HepG2 (cell line): ENCODE measurements at regions not wholly inside any gene's neighbourhood (a gene's known extent, or its start where the extent isn't known, plus 50 kb on each side); places are given as distances from the start of the nearest gene placed in this dataset.

ENCODE experiments used
- ATAC-seq: fragments of 200-7000 bp; cut with Tn5 transposase; 3 replicates; pipeline ENCODE4 v1.9.1; 2020; ENCODE audit warnings: mild to moderate bottlenecking, moderate library complexity
- BruUV-seq: library from RNA; stranded (reverse); fragments of 400-500 nt; replicated peaks from 2 replicates; lab custom pipeline; 2021; lab: Mats Ljungman, UMichigan
- CTCF ChIA-PET: fragments of 300-600 bp; formaldehyde crosslinking; extraction: SDS; loops from one replicate; lab custom pipeline; 2021; ENCODE audit warnings: low total read pairs, inconsistent platforms, low intra/inter-chr PET ratio; lab: Yijun Ruan, JAX
- POLR2A ChIA-PET: fragments of 350-600 bp; sonication (Branson Sonifier 250); formaldehyde crosslinking; loops from one replicate; lab custom pipeline; 2020; ENCODE audit warnings: antibody characterized with exemption, inconsistent platforms; lab: Yijun Ruan, JAX
- DNase-seq: peaks from one replicate; pipeline ENCODE4 v3.0.0-alpha.2; 2015; ENCODE audit warnings: low spot score
- FAIRE-seq: peaks from 3 replicates; lab custom pipeline; 2011; peaks lifted over from hg19 to GRCh38; lab: Jason Lieb, UNC
- H2AFZ ChIP-seq: one replicate; pipeline ENCODE4 v1.6.1; 2011; ENCODE audit warnings: low read length, inconsistent platforms
- H3K27ac ChIP-seq: fragments of 300-600 bp; 3 replicates; pipeline ENCODE4 v1.8.0; 2011; ENCODE audit warnings: mixed run types, mild to moderate bottlenecking, mixed read lengths, low read length, inconsistent platforms; ENCODE audit not compliant: insufficient read depth; ENCODE audit errors: extremely low read length
- H3K27me3 ChIP-seq, 2 experiments: fragments of 200-600 bp in 1 of 2; 2 replicates in 1 of 2; 3 replicates in 1 of 2; pipeline versions ENCODE4 v1.6.0 to v1.8.0; 2011; ENCODE audit warnings: low read length in 2 of 2, mild to moderate bottlenecking in 2 of 2, moderate library complexity in 2 of 2, inconsistent platforms in 1 of 2; ENCODE audit not compliant: insufficient read depth in 2 of 2, control insufficient read depth in 1 of 2
- H3K36me3 ChIP-seq, 2 experiments: fragments of 200-600 bp in 1 of 2; replicated peaks in 1 of 2; 2 replicates in 1 of 2; 3 replicates in 1 of 2; pipeline versions ENCODE4 v1.5.1 to v1.8.0; 2011; ENCODE audit warnings: low read length in 2 of 2, inconsistent platforms in 1 of 2; ENCODE audit not compliant: insufficient read depth in 2 of 2, control insufficient read depth in 1 of 2
- H3K4me1 ChIP-seq: 2 replicates; pipeline ENCODE4 v1.5.1; 2012; ENCODE audit warnings: low read length, inconsistent platforms; ENCODE audit not compliant: insufficient read depth
- H3K4me2 ChIP-seq: 2 replicates; pipeline ENCODE4 v1.6.0; 2011; ENCODE audit warnings: low read depth, low read length, inconsistent platforms
- H3K4me3 ChIP-seq, 3 experiments: fragments of 200-600 bp in 1 of 3; sonication (generic), shearing (Covaris generic) in 1 of 3; replicated peaks in 1 of 3; 2 replicates each; pipeline ENCODE4 v1.5.1; 2011 to 2016; ENCODE audit warnings: low read length in 3 of 3, inconsistent platforms in 2 of 3, low read depth in 2 of 3, mild to moderate bottlenecking in 2 of 3, control low read depth in 1 of 3, mixed read lengths in 1 of 3; ENCODE audit not compliant: insufficient read depth in 1 of 3
- H3K79me2 ChIP-seq: one replicate; pipeline ENCODE4 v1.6.1; 2011; ENCODE audit warnings: low read length, inconsistent platforms; ENCODE audit not compliant: insufficient read depth
- H3K9ac ChIP-seq: 2 replicates; pipeline ENCODE4 v1.6.0; 2011; ENCODE audit warnings: mild to moderate bottlenecking, low read depth, low read length, inconsistent platforms; ENCODE audit not compliant: insufficient read depth
- H3K9me3 ChIP-seq: 2 replicates; pipeline ENCODE4 v1.5.1; 2012; ENCODE audit warnings: mild to moderate bottlenecking, low read length
- H4K20me1 ChIP-seq: 2 replicates; pipeline ENCODE4 v1.6.0; 2011; ENCODE audit warnings: inconsistent platforms, mild to moderate bottlenecking, low read length, moderate library complexity; ENCODE audit not compliant: insufficient read depth
- ETV6 ChIP-seq: sonication (generic); formaldehyde crosslinking; conservative IDR thresholded peaks from 2 replicates; pipeline ENCODE4 v1.4.0; 2020; ENCODE audit warnings: missing genetic modification reagents
- JUND ChIP-seq: sonication (generic); formaldehyde crosslinking; IDR thresholded peaks from 2 replicates; pipeline ENCODE4 v1.8.0; 2022; ENCODE audit warnings: mild to moderate bottlenecking, missing genetic modification reagents
- NFATC3 ChIP-seq: sonication (generic); formaldehyde crosslinking; IDR thresholded peaks from 2 replicates; pipeline ENCODE4 v1.5.1; 2020; ENCODE audit warnings: mild to moderate bottlenecking, missing genetic modification reagents
- PHF21A ChIP-seq: sonication (generic); formaldehyde crosslinking; IDR thresholded peaks from 2 replicates; pipeline ENCODE4 v1.5.0; 2020; ENCODE audit warnings: mild to moderate bottlenecking, missing genetic modification reagents
- ZNF124 ChIP-seq: sonication (generic); formaldehyde crosslinking; IDR thresholded peaks from 2 replicates; pipeline ENCODE4 v1.4.0; 2020; ENCODE audit warnings: missing genetic modification reagents
- ZNF382 ChIP-seq: sonication (generic); formaldehyde crosslinking; IDR thresholded peaks from 2 replicates; pipeline ENCODE4 v1.5.0; 2020; ENCODE audit warnings: missing genetic modification reagents, mild to moderate bottlenecking, borderline replicate concordance
- ZNF589 ChIP-seq: sonication (generic); formaldehyde crosslinking; conservative IDR thresholded peaks from 2 replicates; pipeline ENCODE4 v1.8.0; 2022; ENCODE audit warnings: mild to moderate bottlenecking, moderate library complexity, missing genetic modification reagents
- WGBS: methylation state at CpG from one replicate; pipeline ENCODE4 v1.1.6; 2017; ENCODE audit warnings: low lambda C conversion rate; 5-methylcytosine and 5-hydroxymethylcytosine counted together
- in situ Hi-C: cut with HindIII; loops from 2 replicates; pipeline ENCODE4 v1.10.0; 2017; ENCODE audit warnings: low pct_unique_long_range_greater_than_20kb; ENCODE audit not compliant: extremely low pct_ligation_motif_present
- intact Hi-C: fragments of 100-400 bp; cut with micrococcal nuclease; formaldehyde crosslinking; loops from one replicate; pipeline ENCODE4 v1.10.0; 2022; ENCODE audit not compliant: unreplicated experiment
- TF ChIP-seq, protein P1 (sequence below): IDR thresholded peaks from 2 replicates; pipeline ENCODE4 v1.6.1; 2016; ENCODE audit warnings: low read depth, control low read depth
- TF ChIP-seq, protein P2 (sequence below): sonication (generic); formaldehyde crosslinking; IDR thresholded peaks from 2 replicates; pipeline ENCODE4 v1.4.0; 2020; ENCODE audit warnings: missing genetic modification reagents, borderline replicate concordance
- TF ChIP-seq, protein P3 (sequence below): sonication (generic); formaldehyde crosslinking; IDR thresholded peaks from 2 replicates; pipeline ENCODE4 v1.5.1; 2020; ENCODE audit warnings: missing genetic modification reagents, mild to moderate bottlenecking, borderline replicate concordance
- TF ChIP-seq, protein P4 (sequence below): IDR thresholded peaks from 2 replicates; pipeline ENCODE4 v1.6.1; 2016; ENCODE audit warnings: missing compliant biosample characterization, missing genetic modification reagents, borderline replicate concordance
- TF ChIP-seq, protein P5 (sequence below): sonication (generic); formaldehyde crosslinking; conservative IDR thresholded peaks from 2 replicates; pipeline ENCODE4 v1.4.0; 2020; ENCODE audit warnings: missing genetic modification reagents

DNA sequence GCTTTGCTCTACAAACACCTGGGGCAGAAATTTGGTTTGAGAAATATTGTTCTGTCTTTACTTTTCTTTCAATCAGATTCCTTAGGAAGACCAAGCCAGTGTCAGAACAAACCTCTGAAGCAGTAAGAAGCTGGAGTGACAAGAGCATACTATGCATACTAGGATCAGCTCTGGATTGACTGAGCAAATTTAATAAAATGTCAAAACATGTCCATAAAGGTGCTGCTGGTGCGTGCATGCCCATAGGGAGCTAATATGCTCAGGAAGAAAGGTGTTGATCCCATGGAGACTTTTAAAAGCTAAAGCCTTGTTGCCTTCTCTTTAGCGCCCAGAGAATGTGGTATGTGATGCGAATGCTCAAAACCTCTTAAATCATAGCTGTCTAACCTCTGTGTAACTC lies 1076.2 kb downstream of the NLGN4Y start:
- no peak for FAIRE-seq
- no peak for ATAC-seq
- intact Hi-C loops (no loop called here), in situ Hi-C loops (no loop called here)
- Histone ChIP-seq H3K27me3 (no peaks in the 10 kb centered on the region), H4K20me1 (no peaks in the 10 kb centered on the region), H3K9me3 (peaks cover 10% of the 10 kb centered on the region), H3K36me3 (no peaks in the 10 kb centered on the region), H3K9ac (no peak overlapping the region), H3K4me1 (no peaks in the 10 kb centered on the region), H3K79me2 (no peaks in the 10 kb centered on the region), H3K4me2 (no peak overlapping the region), H3K27ac (no peak overlapping the region), H2AFZ (no peak overlapping the region), H3K4me3 (no peak overlapping the region)
- no TSS peak for BruUV-seq
- WGBS: 36% methylated on average over 3 of the region's 3 CpGs
- TF ChIP-seq ZNF382 (CRISPR knock-in tag): no peak
- TF ChIP-seq, protein P1, sequence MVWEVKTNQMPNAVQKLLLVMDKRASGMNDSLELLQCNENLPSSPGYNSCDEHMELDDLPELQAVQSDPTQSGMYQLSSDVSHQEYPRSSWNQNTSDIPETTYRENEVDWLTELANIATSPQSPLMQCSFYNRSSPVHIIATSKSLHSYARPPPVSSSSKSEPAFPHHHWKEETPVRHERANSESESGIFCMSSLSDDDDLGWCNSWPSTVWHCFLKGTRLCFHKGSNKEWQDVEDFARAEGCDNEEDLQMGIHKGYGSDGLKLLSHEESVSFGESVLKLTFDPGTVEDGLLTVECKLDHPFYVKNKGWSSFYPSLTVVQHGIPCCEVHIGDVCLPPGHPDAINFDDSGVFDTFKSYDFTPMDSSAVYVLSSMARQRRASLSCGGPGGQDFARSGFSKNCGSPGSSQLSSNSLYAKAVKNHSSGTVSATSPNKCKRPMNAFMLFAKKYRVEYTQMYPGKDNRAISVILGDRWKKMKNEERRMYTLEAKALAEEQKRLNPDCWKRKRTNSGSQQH (CRISPR knock-in tag): no peak
- TF ChIP-seq, protein P2, sequence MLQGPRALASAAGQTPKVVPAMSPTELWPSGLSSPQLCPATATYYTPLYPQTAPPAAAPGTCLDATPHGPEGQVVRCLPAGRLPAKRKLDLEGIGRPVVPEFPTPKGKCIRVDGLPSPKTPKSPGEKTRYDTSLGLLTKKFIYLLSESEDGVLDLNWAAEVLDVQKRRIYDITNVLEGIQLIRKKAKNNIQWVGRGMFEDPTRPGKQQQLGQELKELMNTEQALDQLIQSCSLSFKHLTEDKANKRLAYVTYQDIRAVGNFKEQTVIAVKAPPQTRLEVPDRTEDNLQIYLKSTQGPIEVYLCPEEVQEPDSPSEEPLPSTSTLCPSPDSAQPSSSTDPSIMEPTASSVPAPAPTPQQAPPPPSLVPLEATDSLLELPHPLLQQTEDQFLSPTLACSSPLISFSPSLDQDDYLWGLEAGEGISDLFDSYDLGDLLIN (CRISPR knock-in tag): no peak
- CTCF ChIA-PET: no interaction called here
- POLR2A ChIA-PET: no interaction called here
- no peak for DNase-seq

DNA sequence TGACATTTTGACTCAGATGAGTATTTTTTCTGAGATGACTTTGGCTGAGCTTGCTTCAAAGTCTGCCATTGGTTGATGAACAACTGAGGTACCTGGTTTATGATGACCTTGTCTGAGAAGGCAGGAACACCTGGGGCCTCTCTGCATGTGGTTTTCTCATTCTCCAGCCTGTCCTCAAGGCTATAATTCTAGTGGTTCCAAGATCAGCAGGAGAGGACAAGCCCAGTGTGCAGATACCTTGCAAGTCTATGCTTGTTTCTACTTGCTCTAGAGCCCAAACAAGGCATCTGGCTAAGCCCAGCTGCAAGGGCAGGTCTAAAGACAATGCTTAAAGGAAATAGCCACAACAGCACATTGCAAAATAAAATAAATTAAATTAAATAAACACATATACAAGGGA lies 1100.0 kb downstream of the NLGN4Y start:
- H3K9ac ChIP-seq: no peak overlapping the region
- no peaks in the 10 kb centered on the region for H3K4me1 ChIP-seq
- no peaks in the 10 kb centered on the region for H3K79me2 ChIP-seq
- intact Hi-C loops (no loop called here), in situ Hi-C loops (no loop called here)
- ATAC-seq (no peak), FAIRE-seq (no peak), DNase-seq (no peak)
- H3K27me3 ChIP-seq: no peaks in the 10 kb centered on the region
- H3K4me2 ChIP-seq: no peak overlapping the region
- H3K36me3 ChIP-seq: no peaks in the 10 kb centered on the region
- no peak overlapping the region for H3K4me3 ChIP-seq
- H3K9me3 ChIP-seq: peaks cover 17% of the 10 kb centered on the region; the same call in 1 of the 2 replicates
- no peak overlapping the region for H3K27ac ChIP-seq
- ChIA-PET CTCF (no interaction called here), POLR2A (no interaction called here)
- H2AFZ ChIP-seq: no peak overlapping the region
- BruUV-seq: no TSS peak
- H4K20me1 ChIP-seq: no peaks in the 10 kb centered on the region
- TF ChIP-seq ZNF124 (CRISPR knock-in tag) (no peak), NFATC3 (CRISPR knock-in tag) (no peak), ZNF589 (CRISPR knock-in tag) (no peak), PHF21A (no peak), ETV6 (CRISPR knock-in tag) (no peak), JUND (CRISPR knock-in tag) (no peak)
- TF ChIP-seq, protein P3, sequence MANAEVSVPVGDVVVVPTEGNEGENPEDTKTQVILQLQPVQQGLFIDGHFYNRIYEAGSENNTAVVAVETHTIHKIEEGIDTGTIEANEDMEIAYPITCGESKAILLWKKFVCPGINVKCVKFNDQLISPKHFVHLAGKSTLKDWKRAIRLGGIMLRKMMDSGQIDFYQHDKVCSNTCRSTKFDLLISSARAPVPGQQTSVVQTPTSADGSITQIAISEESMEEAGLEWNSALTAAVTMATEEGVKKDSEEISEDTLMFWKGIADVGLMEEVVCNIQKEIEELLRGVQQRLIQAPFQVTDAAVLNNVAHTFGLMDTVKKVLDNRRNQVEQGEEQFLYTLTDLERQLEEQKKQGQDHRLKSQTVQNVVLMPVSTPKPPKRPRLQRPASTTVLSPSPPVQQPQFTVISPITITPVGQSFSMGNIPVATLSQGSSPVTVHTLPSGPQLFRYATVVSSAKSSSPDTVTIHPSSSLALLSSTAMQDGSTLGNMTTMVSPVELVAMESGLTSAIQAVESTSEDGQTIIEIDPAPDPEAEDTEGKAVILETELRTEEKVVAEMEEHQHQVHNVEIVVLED (CRISPR knock-in tag): no peak
- TF ChIP-seq, protein P4, sequence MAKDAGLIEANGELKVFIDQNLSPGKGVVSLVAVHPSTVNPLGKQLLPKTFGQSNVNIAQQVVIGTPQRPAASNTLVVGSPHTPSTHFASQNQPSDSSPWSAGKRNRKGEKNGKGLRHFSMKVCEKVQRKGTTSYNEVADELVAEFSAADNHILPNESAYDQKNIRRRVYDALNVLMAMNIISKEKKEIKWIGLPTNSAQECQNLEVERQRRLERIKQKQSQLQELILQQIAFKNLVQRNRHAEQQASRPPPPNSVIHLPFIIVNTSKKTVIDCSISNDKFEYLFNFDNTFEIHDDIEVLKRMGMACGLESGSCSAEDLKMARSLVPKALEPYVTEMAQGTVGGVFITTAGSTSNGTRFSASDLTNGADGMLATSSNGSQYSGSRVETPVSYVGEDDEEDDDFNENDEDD (CRISPR knock-in tag): no peak
- TF ChIP-seq, protein P5, sequence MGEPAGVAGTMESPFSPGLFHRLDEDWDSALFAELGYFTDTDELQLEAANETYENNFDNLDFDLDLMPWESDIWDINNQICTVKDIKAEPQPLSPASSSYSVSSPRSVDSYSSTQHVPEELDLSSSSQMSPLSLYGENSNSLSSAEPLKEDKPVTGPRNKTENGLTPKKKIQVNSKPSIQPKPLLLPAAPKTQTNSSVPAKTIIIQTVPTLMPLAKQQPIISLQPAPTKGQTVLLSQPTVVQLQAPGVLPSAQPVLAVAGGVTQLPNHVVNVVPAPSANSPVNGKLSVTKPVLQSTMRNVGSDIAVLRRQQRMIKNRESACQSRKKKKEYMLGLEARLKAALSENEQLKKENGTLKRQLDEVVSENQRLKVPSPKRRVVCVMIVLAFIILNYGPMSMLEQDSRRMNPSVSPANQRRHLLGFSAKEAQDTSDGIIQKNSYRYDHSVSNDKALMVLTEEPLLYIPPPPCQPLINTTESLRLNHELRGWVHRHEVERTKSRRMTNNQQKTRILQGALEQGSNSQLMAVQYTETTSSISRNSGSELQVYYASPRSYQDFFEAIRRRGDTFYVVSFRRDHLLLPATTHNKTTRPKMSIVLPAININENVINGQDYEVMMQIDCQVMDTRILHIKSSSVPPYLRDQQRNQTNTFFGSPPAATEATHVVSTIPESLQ (CRISPR knock-in tag): no peak
